Iris pigment epithelial cell (primary cell): ENCODE measurements at regions not wholly inside any gene's neighbourhood (a gene's known extent, or its start where the extent isn't known, plus 50 kb on each side); places are given as distances from the start of the nearest gene placed in this dataset.
A peak's percentile ranks its signal among the peaks of the same experiment; 100 is the strongest.
"Not testable (repeated sequence)": the region's sequence is repeated elsewhere in the genome, so short reads cannot be mapped to it uniquely, and the experiment has no call there.

Experiments
- DNase-seq: peaks from one replicate; pipeline ENCODE4 v3.0.0-alpha.2; 2011; ENCODE audit warnings: low read depth

DNA sequence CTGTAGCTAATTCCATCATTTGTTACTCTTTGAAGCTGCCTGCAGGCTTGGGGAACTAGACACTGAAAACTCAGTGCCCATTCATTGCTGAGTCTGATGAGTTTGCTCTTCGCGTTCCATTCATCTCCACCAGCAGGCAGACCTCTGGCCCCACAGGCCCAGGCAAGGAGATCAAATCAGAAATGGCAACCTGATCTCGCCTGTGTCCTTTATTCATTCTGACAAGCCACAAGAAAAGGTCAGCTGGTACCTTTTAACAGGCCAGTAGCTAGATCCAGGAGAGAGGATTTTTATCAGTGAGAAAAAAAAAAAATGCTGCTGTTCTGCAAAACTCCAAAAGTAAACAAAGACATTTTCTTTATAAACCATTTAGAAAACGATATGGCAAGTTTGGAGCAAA lies 742.5 kb downstream of the ETS1 start:
- DNase-seq: no peak

- peak; percentile 56 for DNase-seq
These were observed 743.6 kb downstream of the ETS1 start for GRCh38 chr11:127843483-127844396.

- no peak for DNase-seq
These were observed 762.2 kb downstream of the ETS1 start for GRCh38 chr11:127825183-127825582.

- no peak for DNase-seq
These were observed 768.7 kb downstream of the ETS1 start for GRCh38 chr11:127818625-127819024.

GRCh38 chr11:127816962-127817361 lies 770.4 kb downstream of the ETS1 start:
- DNase-seq: no peak

GRCh38 chr11:127815331-127815730 lies 772.0 kb downstream of the ETS1 start:
- DNase-seq: no peak

DNA sequence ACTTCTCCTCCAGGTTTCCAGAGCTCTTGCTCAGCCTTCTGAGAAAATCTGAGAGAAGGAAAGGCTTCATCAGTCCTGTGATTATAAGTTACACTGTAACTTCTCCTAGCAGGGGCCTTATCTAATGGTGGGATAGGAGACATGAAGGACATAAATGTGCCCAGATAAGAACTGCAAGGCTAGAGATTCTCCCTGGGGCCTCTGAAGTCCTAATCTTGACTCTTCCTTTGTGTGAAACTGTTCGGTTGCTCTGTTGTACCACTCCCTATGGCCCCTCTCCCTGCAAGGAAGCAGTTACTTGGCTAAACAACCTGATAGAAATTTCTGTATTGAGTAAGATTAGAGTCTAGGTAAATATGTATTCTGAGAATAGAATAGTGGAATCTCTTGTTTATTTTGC lies 780.9 kb downstream of the ETS1 start:
- no peak for DNase-seq

- DNase-seq: no peak
These were observed 781.6 kb downstream of the ETS1 start for GRCh38 chr11:127805771-127806170.

GRCh38 chr11:127804747-127805400 lies 782.5 kb downstream of the ETS1 start:
- DNase-seq: no peak

- no peak for DNase-seq
These were observed 783.6 kb downstream of the ETS1 start for GRCh38 chr11:127803755-127804154.

DNA sequence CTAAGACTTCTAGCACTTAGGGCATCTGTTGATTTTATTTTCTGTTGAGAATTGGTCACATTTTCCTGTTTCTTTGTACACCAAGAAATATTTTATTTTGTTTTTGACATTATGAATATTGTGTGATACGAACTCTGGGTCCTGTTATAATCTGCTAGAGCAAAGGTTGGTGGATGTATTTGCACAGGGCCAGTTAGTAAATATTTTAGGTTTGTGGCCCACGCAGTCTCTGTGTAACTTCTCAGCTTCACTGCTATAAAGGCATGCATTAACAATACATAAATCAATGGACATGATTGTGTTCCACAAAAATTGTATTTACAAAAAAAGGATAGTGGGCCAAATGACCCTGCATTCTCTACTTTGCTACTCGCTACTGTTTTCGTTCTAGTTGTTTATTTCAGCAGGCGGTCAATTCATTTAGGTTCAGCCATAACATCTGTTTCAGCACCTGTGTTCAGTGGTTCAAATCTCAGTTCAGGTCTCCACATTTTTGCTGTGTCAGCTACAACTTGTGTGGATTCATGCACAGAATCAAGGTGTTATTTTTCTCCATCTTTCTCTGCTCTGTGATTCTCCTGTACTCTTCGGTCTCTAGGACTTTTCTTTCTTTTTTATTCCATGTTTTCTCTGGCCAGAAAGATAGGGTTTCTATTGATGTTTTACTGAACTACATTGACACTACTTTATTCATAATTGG lies 786.2 kb downstream of the ETS1 start:
- DNase-seq: no peak

DNA sequence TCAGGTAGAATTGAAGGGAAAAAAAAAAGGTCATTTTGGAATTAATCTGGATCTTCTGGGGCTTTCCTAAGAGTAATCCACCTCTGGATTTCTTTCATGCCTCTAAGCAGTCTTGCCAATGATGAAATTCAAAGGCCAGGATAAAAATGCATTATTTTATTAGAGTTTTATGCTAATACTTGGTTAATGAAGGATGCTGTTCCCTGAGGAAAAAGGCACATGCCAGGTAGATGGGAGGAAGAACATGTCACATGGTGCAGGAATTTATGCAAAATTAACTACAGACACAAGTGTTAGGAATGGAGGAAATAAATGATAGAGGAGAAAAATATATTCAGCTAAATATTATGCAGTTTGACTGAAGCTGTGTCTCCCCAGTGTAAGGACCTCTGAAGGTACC lies 792.0 kb downstream of the ETS1 start:
- no peak for DNase-seq

DNA sequence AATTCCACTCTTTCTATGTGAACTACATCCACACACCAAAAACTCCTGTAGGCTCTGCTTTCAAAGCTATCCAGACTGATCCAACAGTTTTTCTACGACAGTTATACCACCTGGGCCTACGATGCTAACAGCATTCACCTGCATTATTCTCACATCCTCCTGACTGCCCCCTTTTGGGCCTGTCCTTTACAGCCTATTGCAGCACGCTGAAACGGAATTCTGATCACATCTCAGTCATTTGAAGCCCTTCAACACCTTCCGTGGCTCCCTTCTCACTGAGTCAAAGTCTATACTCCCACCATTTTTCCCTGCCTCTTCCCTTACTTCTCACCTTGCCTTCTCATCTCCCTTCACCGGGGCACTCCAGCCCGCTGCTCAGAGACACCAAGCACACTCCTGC lies 791.3 kb upstream of the KIRREL3 start:
- no peak for DNase-seq

DNA sequence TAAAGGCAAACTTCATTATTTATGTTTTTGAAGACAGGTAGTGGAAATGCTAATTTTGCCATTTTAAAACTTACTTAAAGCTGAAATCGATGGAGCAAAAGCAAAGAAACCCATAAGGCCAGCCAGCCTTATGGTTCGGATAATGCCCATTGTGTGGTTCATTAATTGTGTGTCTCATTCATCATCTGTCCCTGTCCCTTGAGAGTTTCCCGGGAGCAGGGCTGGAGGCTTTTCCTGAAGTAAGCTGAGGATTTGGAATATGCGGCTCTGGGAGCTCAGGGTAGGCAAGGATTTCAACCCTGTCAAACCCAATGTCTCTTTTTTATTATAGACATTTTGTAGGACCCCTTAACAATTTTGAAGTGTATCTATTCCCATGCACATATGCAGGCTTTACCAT lies 790.0 kb upstream of the KIRREL3 start:
- no peak for DNase-seq

GRCh38 chr11:127789927-127790326 lies 789.4 kb upstream of the KIRREL3 start:
- DNase-seq: no peak

DNA sequence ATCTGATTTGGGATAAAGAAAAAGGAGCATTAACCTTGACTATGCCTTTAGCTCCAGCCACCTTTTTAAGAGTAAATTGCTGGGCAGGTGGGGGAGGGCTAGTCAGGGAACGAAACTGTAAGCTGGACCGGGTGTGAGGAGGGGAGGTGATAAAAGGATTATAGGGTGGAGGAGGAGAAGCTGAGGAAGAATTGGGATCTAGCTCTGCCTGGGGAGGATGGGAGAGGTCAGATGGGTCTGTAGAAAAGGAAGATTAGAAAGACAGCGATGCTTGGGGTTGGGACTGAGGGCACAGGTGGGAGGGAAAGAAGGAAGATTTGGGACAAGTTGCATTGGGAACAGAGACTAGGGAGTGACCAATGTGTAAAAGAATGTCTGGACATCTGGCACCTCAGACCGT lies 772.4 kb upstream of the KIRREL3 start:
- DNase-seq: not testable (repeated sequence)

DNA sequence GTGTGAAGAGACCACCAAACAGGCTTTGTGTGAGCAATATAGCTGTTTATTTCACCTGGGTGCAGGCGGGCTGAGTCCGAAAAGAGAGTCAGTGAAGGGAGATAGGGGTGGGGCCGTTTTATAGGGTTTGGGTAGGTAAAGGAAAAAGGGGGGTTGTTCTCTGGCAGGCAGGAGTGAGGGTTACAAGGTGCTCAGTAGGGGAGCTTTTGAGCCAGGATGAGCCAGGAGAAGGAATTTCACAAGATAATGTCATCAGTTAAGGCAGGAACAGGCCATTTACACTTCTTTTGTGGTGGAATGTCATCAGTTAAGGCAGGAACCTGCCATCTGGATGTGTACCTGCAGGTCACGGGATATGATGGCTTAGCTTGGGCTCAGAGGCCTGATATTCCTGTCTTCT lies 768.4 kb upstream of the KIRREL3 start:
- DNase-seq: not testable (repeated sequence)

DNA sequence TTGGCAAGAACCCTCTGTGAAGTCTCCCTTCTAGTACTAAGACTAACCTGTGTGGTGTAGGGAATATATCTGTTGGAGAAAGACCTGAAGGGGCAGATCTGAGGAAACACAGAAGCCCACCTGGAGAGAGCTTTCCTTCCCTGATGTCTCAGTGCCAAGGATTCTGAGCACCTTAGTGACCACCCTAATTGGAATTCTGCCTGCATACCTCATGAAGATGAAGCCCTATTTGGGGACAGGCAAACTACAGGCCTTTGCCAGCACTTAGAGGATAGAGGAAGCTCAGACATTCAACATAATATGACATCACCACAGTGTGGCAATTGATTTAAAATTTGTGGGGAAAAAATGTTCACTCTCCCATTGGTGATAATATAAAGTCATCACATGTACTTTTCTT lies 766.2 kb upstream of the KIRREL3 start:
- no peak for DNase-seq

- no peak for DNase-seq
These were observed 738.3 kb upstream of the KIRREL3 start for GRCh38 chr11:127738771-127739286.

- DNase-seq: no peak
These were observed 736.9 kb upstream of the KIRREL3 start for GRCh38 chr11:127737499-127737898.

- DNase-seq: no peak
These were observed 733.0 kb upstream of the KIRREL3 start for GRCh38 chr11:127733552-127733951.

DNA sequence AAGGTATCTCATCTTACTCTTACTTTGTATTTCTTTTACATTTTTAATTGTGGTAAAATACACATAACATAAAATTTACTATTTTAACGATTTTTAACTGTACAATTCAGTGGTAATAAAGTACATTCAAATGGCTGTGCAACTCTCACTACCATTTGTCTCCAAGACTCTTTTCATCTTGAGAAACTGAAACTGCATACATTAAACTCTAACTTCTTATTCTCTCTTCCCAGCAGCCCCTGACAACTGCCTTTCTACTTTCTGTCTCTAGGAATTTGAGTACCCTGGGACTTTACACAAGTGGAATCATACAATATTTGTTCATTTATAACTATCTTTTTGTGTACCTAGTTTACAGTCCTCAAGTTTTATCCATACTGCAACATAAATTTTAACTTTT lies 725.8 kb upstream of the KIRREL3 start:
- no peak for DNase-seq

DNA sequence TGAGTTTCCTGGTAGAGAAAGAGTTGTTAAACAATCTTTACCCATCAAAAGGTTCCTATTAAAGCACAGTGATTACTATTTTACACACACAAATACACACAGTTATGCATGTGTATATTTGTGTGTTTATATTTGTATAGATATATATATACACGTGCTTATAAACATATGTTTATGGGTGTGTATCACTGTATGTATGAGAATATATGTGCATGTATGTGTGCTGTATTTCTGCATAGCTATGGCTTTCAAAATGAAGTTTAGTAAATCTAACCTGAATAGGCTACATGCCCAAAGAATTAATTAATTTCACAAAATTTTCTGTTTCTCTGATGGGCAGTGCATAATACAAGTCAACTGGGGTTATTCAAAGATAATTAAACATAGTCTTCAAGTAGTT lies 723.1 kb upstream of the KIRREL3 start:
- no peak for DNase-seq
